ENCODE measurements at regions not wholly inside any gene's neighbourhood (a gene's known extent, or its start where the extent isn't known, plus 50 kb on each side); places are given as distances from the start of the nearest gene placed in this dataset.

- no peak for TF ChIP-seq ELF1 (IDR thresholded peaks at IDR 0.05)
- no peak for TF ChIP-seq CTCF (IDR thresholded peaks at IDR 0.05)
- no peak for TF ChIP-seq EP300 (IDR thresholded peaks at IDR 0.05; ENCODE audit: borderline replicate concordance in 1 of 2, low read depth in 1 of 2, low read length in 1 of 2)
These were observed 327.5 kb upstream of the PROK2 start for GRCh38 chr3:72112435-72112834.
